ENCODE measurements at regions not wholly inside any gene's neighbourhood (a gene's known extent, or its start where the extent isn't known, plus 50 kb on each side); places are given as distances from the start of the nearest gene placed in this dataset.

DNA sequence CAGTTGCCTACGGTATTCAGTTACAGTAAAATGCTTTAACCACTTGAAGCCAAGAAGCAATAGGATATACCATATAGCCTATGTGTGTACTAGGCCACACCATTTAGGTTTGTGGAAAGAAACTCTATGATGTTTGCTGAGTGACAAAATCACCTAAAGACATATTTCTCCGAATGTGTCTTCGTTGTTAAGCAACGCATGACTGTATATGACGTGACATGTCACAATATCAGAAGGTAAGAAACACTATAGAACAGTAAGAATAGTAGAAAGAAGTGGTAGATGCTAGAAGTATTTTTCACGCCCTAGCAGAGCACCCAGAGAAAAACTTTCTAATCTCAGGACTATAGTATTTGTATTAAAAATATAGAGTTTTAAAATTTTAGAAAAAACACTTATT, 1188.2 kb upstream of the B3GALT2 start:
- Histone ChIP-seq H3K4me3 (no peak overlapping the region), H3K79me2 (ENCODE audit: control insufficient read depth, insufficient read depth, low read length) (no peaks in the 10 kb centered on the region), H3K4me2 (ENCODE audit: insufficient read depth, low read length) (no peak overlapping the region), H3K27ac (ENCODE audit: extremely low read depth, low read depth, low read length) (no peak overlapping the region), H3K9me3 (replicated peaks; ENCODE audit: control insufficient read depth, insufficient read depth, low read depth, low read length) (no peaks in the 10 kb centered on the region), H3K27me3 (ENCODE audit: control insufficient read depth in 2 of 2, insufficient read depth in 2 of 2, low read length in 2 of 2) (no peaks in the 10 kb centered on the region), H3K4me1 (replicated peaks in 1 of 2; ENCODE audit: control insufficient read depth in 2 of 2, insufficient read depth in 2 of 2, low read length in 2 of 2) (no peaks in the 10 kb centered on the region), H4K20me1 (replicated peaks; ENCODE audit: control insufficient read depth, insufficient read depth, low read length) (no peaks in the 10 kb centered on the region), H3K36me3 (ENCODE audit: control insufficient read depth, insufficient read depth, low read length) (no peaks in the 10 kb centered on the region), H3K9me1 (ENCODE audit: control insufficient read depth, insufficient read depth, low read length) (no peaks in the 10 kb centered on the region), H2AFZ (ENCODE audit: low read depth, low read length) (no peak overlapping the region), H3K9ac (ENCODE audit: insufficient read depth in 1 of 2, low read depth in 2 of 2, low read length in 2 of 2) (no peak overlapping the region)
- no TSS peak for BruUV-seq (replicated peaks)
- no peak for FAIRE-seq
- TF ChIP-seq NR2F6 (CRISPR knock-in tag; IDR thresholded peaks at IDR 0.05) (no peak), SNAPC5 (CRISPR knock-in tag; IDR thresholded peaks at IDR 0.05) (no peak), THAP7 (CRISPR knock-in tag; IDR thresholded peaks at IDR 0.05) (no peak), YBX1 (IDR thresholded peaks at IDR 0.05) (no peak), ZNF124 (CRISPR knock-in tag; IDR thresholded peaks at IDR 0.05) (no peak), EHMT2 (IDR thresholded peaks at IDR 0.05) (no peak), TRIM28 (IDR thresholded peaks at IDR 0.05) (no peak), CBX5 (IDR thresholded peaks at IDR 0.05; ENCODE audit: borderline replicate concordance, low read depth) (no peak), ZNF436 (CRISPR knock-in tag; IDR thresholded peaks at IDR 0.05) (no peak), RBM22 (IDR thresholded peaks at IDR 0.05; ENCODE audit: low read depth, low read length, poor library complexity, severe bottlenecking) (no peak), ZNF445 (CRISPR knock-in tag; IDR thresholded peaks at IDR 0.05; ENCODE audit: low read depth) (no peak), KDM1A (IDR thresholded peaks at IDR 0.05) (no peak), CBX1 (IDR thresholded peaks at IDR 0.05; ENCODE audit: low read depth) (no peak), ZNF778 (CRISPR knock-in tag; IDR thresholded peaks at IDR 0.05) (no peak)
- TF ChIP-seq, protein P1, sequence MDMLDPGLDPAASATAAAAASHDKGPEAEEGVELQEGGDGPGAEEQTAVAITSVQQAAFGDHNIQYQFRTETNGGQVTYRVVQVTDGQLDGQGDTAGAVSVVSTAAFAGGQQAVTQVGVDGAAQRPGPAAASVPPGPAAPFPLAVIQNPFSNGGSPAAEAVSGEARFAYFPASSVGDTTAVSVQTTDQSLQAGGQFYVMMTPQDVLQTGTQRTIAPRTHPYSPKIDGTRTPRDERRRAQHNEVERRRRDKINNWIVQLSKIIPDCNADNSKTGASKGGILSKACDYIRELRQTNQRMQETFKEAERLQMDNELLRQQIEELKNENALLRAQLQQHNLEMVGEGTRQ (CRISPR knock-in tag; IDR thresholded peaks at IDR 0.05) = no peak
- TF ChIP-seq, protein P2, sequence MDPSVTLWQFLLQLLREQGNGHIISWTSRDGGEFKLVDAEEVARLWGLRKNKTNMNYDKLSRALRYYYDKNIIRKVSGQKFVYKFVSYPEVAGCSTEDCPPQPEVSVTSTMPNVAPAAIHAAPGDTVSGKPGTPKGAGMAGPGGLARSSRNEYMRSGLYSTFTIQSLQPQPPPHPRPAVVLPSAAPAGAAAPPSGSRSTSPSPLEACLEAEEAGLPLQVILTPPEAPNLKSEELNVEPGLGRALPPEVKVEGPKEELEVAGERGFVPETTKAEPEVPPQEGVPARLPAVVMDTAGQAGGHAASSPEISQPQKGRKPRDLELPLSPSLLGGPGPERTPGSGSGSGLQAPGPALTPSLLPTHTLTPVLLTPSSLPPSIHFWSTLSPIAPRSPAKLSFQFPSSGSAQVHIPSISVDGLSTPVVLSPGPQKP (CRISPR knock-in tag; IDR thresholded peaks at IDR 0.05) = no peak
- WGBS (ENCODE audit: insufficient coverage, low coverage, missing lambda C conversion rate) = 2% methylated on average over 6 of the region's 6 CpGs
- intact Hi-C loops (cut with micrococcal nuclease) (no loop called here), in situ Hi-C loops (cut with MboI) (no loop called here)
- ChIA-PET CTCF (ENCODE audit: low intra/inter-chr PET ratio) (no interaction called here), POLR2A (no interaction called here)
- DNase-seq (ENCODE audit: extremely low read depth in 1 of 4, low spot score in 3 of 4) = no peak
- no peak for ATAC-seq

All from K562 (cell line).